HEK293 (cell line): ENCODE measurements at regions not wholly inside any gene's neighbourhood (a gene's known extent, or its start where the extent isn't known, plus 50 kb on each side); places are given as distances from the start of the nearest gene placed in this dataset.

ENCODE experiments used
- SALL2 ChIP-seq: fragments of 450-650 bp; formaldehyde crosslinking; IDR thresholded peaks from 2 replicates; pipeline ENCODE4 v1.5.0; 2017; ENCODE audit warnings: missing biosample characterization, mild to moderate bottlenecking, missing genetic modification characterization, borderline replicate concordance
- SP7 ChIP-seq: fragments of 450-650 bp; formaldehyde crosslinking; IDR thresholded peaks from 2 replicates; pipeline ENCODE4 v1.5.1; 2016; ENCODE audit warnings: missing biosample characterization, missing genetic modification characterization
- TCF7L2 ChIP-seq: IDR thresholded peaks from 2 replicates; pipeline ENCODE4 v1.6.1; 2011; ENCODE audit warnings: low read depth, mild to moderate bottlenecking, inconsistent platforms, low read length, moderate library complexity, borderline replicate concordance
- TRIM28 ChIP-seq: IDR thresholded peaks from 2 replicates; pipeline ENCODE4 v1.6.1; 2011; ENCODE audit warnings: low read length, control low read depth, borderline replicate concordance
- YY2 ChIP-seq: fragments of 450-650 bp; formaldehyde crosslinking; IDR thresholded peaks from 2 replicates; pipeline ENCODE4 v1.5.1; 2016; ENCODE audit warnings: missing biosample characterization, missing genetic modification characterization
- ZNF214 ChIP-seq: fragments of 450-650 bp; formaldehyde crosslinking; IDR thresholded peaks from 2 replicates; pipeline ENCODE4 v1.5.1; 2017; ENCODE audit warnings: missing biosample characterization, mild to moderate bottlenecking, missing genetic modification characterization, borderline replicate concordance
- ZNF311 ChIP-seq: fragments of 450-650 bp; formaldehyde crosslinking; IDR thresholded peaks from 2 replicates; pipeline ENCODE4 v1.5.1; 2017; ENCODE audit warnings: missing biosample characterization, missing genetic modification characterization, borderline replicate concordance
- ZNF350 ChIP-seq: fragments of 450-650 bp; formaldehyde crosslinking; IDR thresholded peaks from 2 replicates; pipeline ENCODE4 v1.5.0; 2017; ENCODE audit warnings: missing biosample characterization, mild to moderate bottlenecking, missing genetic modification characterization
- ZSCAN30 ChIP-seq: fragments of 450-650 bp; IDR thresholded peaks from 2 replicates; pipeline ENCODE4 v1.5.1; 2018; ENCODE audit warnings: missing biosample characterization, mild to moderate bottlenecking, missing genetic modification characterization, moderate library complexity
- TF ChIP-seq, protein P1 (sequence below): fragments of 450-650 bp; formaldehyde crosslinking; IDR thresholded peaks from 2 replicates; pipeline ENCODE4 v1.5.1; 2016; ENCODE audit warnings: missing biosample characterization, missing genetic modification characterization, low read depth
- TF ChIP-seq, protein P2 (sequence below): fragments of 450-650 bp; formaldehyde crosslinking; IDR thresholded peaks from 2 replicates; pipeline ENCODE4 v1.5.1; 2016; ENCODE audit warnings: missing biosample characterization, missing genetic modification characterization
- TF ChIP-seq, protein P3 (sequence below): fragments of 450-650 bp; formaldehyde crosslinking; IDR thresholded peaks from 2 replicates; pipeline ENCODE4 v1.5.1; 2016; ENCODE audit warnings: missing biosample characterization, missing genetic modification characterization
- TF ChIP-seq, protein P4 (sequence below): fragments of 450-650 bp; formaldehyde crosslinking; IDR thresholded peaks from 2 replicates; pipeline ENCODE4 v1.5.1; 2017; ENCODE audit warnings: missing biosample characterization, missing genetic modification characterization
- TF ChIP-seq, protein P5 (sequence below): fragments of 450-650 bp; formaldehyde crosslinking; IDR thresholded peaks from 2 replicates; pipeline ENCODE4 v1.5.1; 2016; ENCODE audit warnings: missing biosample characterization, missing genetic modification characterization

DNA sequence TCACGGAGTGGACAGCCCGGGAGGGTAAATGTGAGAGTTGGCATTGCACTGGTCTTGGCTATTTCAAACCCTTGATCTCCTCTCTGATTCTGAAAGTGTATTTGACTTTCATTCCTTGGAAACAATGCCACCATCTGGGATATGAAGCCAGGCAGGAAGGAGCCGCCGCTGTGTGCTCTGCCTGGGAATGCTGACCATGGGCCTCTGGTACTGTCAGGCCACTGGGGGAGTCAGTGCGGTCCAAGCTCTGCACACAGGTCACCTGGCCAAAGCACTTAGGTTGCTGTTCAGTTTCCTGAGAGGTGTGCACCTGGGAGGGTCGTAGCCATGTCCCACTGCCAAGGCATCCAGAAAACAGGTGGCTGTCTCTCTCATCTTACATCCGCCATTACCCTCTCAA, 68.5 kb upstream of the SHH start:
- TF ChIP-seq SP7 (no peak), SALL2 (tag by site-specific recombination) (no peak), ZSCAN30 (tag by site-specific recombination) (no peak), TRIM28 (no peak), TCF7L2 (no peak), ZNF311 (tag by site-specific recombination) (no peak), YY2 (no peak), ZNF214 (tag by site-specific recombination) (no peak), ZNF350 (tag by site-specific recombination) (no peak)
- TF ChIP-seq, protein P1, sequence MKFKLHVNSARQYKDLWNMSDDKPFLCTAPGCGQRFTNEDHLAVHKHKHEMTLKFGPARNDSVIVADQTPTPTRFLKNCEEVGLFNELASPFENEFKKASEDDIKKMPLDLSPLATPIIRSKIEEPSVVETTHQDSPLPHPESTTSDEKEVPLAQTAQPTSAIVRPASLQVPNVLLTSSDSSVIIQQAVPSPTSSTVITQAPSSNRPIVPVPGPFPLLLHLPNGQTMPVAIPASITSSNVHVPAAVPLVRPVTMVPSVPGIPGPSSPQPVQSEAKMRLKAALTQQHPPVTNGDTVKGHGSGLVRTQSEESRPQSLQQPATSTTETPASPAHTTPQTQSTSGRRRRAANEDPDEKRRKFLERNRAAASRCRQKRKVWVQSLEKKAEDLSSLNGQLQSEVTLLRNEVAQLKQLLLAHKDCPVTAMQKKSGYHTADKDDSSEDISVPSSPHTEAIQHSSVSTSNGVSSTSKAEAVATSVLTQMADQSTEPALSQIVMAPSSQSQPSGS (tag by site-specific recombination): no peak
- TF ChIP-seq, protein P2, sequence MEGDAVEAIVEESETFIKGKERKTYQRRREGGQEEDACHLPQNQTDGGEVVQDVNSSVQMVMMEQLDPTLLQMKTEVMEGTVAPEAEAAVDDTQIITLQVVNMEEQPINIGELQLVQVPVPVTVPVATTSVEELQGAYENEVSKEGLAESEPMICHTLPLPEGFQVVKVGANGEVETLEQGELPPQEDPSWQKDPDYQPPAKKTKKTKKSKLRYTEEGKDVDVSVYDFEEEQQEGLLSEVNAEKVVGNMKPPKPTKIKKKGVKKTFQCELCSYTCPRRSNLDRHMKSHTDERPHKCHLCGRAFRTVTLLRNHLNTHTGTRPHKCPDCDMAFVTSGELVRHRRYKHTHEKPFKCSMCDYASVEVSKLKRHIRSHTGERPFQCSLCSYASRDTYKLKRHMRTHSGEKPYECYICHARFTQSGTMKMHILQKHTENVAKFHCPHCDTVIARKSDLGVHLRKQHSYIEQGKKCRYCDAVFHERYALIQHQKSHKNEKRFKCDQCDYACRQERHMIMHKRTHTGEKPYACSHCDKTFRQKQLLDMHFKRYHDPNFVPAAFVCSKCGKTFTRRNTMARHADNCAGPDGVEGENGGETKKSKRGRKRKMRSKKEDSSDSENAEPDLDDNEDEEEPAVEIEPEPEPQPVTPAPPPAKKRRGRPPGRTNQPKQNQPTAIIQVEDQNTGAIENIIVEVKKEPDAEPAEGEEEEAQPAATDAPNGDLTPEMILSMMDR (tag by site-specific recombination): no peak
- TF ChIP-seq, protein P3, sequence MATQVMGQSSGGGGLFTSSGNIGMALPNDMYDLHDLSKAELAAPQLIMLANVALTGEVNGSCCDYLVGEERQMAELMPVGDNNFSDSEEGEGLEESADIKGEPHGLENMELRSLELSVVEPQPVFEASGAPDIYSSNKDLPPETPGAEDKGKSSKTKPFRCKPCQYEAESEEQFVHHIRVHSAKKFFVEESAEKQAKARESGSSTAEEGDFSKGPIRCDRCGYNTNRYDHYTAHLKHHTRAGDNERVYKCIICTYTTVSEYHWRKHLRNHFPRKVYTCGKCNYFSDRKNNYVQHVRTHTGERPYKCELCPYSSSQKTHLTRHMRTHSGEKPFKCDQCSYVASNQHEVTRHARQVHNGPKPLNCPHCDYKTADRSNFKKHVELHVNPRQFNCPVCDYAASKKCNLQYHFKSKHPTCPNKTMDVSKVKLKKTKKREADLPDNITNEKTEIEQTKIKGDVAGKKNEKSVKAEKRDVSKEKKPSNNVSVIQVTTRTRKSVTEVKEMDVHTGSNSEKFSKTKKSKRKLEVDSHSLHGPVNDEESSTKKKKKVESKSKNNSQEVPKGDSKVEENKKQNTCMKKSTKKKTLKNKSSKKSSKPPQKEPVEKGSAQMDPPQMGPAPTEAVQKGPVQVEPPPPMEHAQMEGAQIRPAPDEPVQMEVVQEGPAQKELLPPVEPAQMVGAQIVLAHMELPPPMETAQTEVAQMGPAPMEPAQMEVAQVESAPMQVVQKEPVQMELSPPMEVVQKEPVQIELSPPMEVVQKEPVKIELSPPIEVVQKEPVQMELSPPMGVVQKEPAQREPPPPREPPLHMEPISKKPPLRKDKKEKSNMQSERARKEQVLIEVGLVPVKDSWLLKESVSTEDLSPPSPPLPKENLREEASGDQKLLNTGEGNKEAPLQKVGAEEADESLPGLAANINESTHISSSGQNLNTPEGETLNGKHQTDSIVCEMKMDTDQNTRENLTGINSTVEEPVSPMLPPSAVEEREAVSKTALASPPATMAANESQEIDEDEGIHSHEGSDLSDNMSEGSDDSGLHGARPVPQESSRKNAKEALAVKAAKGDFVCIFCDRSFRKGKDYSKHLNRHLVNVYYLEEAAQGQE (tag by site-specific recombination): no peak
- TF ChIP-seq, protein P4, sequence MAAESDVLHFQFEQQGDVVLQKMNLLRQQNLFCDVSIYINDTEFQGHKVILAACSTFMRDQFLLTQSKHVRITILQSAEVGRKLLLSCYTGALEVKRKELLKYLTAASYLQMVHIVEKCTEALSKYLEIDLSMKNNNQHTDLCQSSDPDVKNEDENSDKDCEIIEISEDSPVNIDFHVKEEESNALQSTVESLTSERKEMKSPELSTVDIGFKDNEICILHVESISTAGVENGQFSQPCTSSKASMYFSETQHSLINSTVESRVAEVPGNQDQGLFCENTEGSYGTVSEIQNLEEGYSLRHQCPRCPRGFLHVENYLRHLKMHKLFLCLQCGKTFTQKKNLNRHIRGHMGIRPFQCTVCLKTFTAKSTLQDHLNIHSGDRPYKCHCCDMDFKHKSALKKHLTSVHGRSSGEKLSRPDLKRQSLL (tag by site-specific recombination): no peak
- TF ChIP-seq, protein P5, sequence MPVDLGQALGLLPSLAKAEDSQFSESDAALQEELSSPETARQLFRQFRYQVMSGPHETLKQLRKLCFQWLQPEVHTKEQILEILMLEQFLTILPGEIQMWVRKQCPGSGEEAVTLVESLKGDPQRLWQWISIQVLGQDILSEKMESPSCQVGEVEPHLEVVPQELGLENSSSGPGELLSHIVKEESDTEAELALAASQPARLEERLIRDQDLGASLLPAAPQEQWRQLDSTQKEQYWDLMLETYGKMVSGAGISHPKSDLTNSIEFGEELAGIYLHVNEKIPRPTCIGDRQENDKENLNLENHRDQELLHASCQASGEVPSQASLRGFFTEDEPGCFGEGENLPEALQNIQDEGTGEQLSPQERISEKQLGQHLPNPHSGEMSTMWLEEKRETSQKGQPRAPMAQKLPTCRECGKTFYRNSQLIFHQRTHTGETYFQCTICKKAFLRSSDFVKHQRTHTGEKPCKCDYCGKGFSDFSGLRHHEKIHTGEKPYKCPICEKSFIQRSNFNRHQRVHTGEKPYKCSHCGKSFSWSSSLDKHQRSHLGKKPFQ: no peak
